Esophagus mucosa (tissue), 1 donor: ENCODE measurements at regions not wholly inside any gene's neighbourhood (a gene's known extent, or its start where the extent isn't known, plus 50 kb on each side); places are given as distances from the start of the nearest gene placed in this dataset.
A peak's percentile ranks its signal among the peaks of the same experiment; 100 is the strongest.
"Not testable (repeated sequence)": the region's sequence is repeated elsewhere in the genome, so short reads cannot be mapped to it uniquely, and the experiment has no call there.

Experiments used
- ATAC-seq: fragments of 200-7000 bp; cut with Tn5 transposase; one replicate; pipeline ENCODE4 v1.9.1; 2020
- donor health status: DM: yes; HTN: yes; CAD: no.

GRCh38 chr20:47995661-47996060, 210.4 kb upstream of the SULF2 start:
- ATAC-seq: no peak

- no peak for ATAC-seq
These were observed 208.5 kb upstream of the SULF2 start for GRCh38 chr20:47993817-47994216.

DNA sequence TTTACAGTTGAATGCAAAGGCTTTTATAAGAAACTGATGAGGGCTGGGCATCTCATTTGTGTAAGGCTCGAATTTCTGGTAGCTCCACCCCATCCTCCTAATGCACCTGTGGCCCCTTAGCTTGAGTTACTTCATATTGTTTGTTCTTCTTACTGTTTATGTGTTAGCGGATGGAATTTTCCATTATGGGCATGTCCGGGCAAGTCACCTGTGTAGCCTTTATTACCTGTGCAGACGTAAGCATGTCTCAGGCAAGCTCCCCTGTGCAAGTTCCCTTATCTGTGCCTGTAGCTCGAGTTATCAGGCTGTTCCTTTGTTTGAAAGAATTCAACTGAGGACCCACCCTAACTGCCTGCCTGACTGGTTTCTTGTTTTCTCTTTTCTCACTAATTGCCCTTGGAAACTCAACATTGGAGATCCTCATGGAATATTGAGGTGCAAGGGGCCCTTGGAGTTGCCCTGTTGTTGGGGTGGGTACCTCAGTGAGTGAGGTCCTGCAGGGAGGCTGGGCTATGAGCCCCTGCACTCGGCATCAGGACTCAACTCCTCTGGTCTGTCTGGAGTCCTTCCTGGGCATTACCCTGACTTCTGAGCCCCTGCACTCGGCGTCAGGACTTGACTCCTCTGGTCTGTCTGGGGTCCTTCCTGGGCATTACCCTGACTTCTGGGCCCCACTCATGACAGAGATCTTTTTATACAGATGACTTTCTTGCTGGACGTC, 207.9 kb upstream of the SULF2 start:
- peak; percentile 45 for ATAC-seq

DNA sequence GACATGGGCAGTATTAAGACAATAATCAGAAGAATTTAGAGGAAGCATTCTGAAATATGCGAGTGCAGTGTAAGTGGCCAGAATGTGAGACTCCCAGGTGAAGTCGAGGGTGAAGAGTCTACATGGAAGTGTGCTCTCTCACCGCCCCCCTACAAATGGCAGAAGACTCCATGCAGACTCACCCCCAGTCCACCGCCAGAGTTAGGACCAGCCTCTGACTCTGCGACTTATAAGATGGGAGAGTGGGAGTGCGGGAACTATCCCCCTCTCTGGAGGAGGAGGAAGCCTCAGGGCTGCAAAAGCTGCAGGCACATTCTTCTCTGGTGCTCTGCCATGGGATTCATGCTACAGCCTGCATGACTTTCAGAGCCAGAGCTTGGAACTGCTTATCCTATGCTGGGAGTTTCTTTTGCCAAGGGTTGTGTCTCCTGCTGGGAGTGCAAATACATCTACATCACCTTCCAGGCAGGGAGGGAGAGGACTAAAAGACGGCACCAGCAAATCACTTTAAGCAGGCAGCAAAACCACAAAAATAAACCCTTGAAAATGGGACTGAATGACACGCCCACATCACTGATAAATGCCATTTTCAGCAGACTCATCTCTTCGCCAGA, 206.7 kb upstream of the SULF2 start:
- ATAC-seq: peak; percentile 40

DNA sequence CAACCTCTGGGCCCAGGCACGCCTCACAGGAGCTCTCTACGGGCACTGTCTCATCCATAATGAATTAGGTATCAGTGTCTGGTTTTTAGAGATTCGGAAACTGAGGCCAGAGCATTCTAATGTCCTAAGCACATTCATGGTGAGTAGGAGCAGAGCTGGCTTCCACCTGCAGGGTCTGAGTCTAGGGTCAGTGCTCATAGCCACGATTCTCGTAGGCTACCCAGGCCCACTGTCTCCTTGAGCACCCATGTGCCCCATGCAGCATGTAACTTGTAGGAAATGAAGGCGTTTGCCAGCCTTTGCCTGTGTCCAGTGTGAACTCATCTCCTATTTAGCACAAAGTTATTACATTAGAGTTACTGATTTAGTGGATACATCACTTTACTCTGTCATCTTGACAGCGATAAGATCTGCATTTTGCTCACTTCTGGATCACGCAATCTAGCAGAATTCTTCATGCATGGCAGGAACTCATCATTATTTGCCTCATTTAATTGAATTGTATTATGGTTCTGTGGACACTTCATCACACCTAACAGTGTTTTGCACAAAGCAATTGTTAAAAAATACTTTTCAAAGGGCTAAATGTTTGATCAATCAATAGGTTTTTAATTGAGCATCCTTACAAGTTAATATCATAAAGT, 205.3 kb upstream of the SULF2 start:
- no peak for ATAC-seq

GRCh38 chr20:47989957-47990356, 204.7 kb upstream of the SULF2 start:
- peak; percentile 56 for ATAC-seq

DNA sequence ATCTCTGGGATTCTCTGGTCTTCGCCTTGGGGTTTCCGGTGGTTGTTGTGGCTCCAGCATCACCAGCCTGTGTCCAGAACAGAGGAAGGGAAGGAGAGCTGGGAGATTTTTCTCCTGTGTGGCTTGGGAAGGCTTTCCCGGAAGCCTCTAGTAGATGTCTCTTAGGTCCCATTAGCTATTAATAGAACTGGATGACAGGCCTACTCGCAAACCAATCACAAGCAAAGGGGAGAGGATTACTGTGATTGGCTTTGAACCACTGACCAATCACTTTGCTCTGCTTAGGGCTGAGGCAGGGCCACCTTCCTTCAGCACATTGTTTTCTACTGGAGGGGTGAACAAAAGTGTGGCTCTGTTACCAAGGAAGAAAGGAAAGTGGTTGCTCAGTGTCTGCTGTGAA, 203.4 kb upstream of the SULF2 start:
- no peak for ATAC-seq

DNA sequence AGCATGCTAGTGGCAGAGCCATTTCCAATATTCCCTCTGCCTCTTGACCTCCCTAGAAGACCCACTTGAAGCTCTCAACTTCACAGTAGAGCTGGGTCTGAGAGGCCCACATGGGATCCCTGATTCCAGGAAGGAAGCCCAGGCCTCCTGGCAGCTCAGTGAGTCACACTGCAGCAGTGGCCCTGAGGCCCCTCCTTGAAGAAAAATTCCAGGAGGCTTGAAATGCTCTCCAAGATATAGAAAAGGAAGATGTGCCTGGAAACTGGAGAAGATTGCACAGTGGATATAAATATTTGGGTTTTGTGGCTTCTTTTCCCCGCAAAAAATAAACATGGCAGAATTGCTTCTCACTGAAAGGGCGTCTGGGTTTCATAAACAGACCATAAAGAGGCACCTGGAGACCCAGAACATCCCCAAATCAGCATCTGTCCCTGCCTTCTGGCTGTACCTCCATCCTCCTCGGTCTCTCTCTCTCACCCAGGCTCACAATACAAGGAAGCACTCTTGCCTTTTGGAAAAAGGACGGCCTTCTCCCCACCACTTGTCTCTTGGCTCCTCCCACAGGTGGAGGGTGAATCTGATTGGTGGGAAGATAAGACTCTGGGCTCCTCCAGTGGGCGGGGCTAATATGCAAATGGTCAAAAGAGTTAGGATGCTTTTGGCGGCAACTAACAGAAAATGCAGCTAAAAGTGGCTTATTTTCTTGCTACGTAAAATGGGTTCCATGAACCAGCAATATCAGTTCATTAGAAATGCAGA, 200.0 kb upstream of the SULF2 start:
- no peak for ATAC-seq

GRCh38 chr20:47984437-47984836, 199.2 kb upstream of the SULF2 start:
- ATAC-seq: no peak

- ATAC-seq: not testable (repeated sequence)
These were observed 198.4 kb upstream of the SULF2 start for GRCh38 chr20:47983642-47984041.

- peak; percentile 33 for ATAC-seq
These were observed 197.5 kb upstream of the SULF2 start for GRCh38 chr20:47982574-47983360.

GRCh38 chr20:47981222-47981621, 195.9 kb upstream of the SULF2 start:
- ATAC-seq: no peak

- ATAC-seq: no peak
These were observed 195.3 kb upstream of the SULF2 start for GRCh38 chr20:47980336-47981177.

DNA sequence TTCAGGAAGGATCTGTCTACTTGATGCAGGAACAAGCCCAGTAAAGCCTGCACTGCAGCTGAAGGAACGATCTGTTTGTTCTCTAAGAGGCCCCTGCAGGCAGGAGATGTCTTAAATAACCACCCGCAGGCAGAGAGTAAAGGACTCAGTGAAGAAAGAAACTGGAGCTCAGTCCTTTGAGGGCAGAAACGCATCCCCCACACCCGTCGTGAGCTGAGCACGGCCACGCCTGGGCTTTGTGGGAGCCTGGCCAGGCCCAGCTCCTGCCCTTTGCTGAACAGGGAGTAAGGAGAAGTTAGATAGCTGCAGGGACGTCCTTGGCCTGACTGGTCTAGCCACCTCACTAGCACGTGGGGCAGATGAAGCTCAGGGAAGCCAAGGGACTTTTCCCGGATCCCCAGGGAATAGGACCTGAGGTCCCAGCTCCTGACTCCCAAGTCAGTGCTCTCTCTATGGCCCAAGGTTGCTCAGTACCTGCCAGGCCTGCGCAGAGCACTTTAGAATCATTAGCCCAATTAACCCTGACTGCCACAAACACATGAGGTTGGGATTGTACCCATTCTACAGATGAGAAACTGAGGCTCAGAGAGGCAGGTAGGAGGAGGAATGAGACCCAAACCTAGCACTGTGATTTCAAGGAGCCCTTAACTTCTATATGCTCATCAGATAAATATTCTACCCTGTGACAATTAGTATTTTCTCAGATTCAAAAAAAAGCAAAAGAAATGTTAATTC, 194.2 kb upstream of the SULF2 start:
- not testable (repeated sequence) for ATAC-seq

- ATAC-seq: not testable (repeated sequence)
These were observed 193.3 kb upstream of the SULF2 start for GRCh38 chr20:47978428-47979120.

DNA sequence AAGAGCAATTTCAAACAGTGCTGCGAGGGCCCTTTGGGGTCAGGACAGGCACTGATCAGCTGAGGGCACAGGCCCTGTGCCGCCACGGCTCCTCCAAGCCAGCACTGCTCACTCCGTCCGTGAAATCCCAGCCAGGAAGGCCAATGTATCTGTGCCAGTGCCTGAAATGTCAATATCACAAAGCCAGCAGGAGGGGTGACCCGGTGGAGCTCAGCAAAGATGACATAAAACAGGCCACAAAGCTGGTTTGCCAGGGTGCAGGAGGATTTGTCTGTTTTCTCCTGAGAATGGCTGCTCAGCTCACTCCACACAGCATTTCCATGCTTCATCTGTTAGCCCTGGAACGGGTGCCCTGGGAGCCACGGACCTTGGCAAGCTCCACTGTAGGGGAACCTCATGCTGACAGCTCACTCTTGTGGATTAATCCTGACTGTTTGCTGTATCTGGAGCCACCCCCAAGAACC, 192.5 kb upstream of the SULF2 start:
- not testable (repeated sequence) for ATAC-seq

DNA sequence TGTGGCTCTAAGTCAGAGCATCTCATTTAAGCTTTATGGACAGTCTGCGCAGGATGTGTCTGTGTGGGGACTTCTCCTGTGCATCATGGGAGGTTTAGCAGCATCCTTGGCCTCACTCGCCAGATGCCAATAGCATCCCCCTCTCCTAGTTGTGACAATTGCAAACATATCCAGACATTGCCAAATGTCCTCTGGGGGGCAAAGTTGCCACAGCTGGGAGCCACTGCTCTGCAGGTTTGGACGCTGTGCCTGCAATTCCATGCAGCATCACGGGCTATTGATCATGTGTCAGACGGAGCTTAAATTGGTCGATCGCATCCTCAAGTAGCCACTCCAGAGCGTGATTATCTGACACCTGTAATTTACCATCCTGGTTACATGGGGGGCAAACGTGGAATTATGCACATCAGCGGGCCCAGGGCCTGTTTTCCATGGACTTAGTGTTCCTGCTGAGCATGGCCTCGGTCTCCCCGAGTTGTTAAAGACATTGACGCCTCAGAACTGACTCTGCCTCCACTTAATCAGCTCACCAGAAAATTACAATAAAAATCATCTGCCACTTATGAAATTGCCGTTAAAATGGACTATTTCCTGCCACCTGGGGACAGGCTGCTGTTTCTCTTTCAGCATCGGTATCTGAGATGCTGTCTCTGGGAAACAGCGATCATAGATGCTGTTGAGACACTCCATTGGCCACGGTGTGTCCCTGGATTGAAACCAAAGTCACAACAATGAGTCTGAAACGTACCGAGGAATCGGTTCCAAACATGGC, 191.9 kb upstream of the SULF2 start:
- not testable (repeated sequence) for ATAC-seq

GRCh38 chr20:47974234-47974878, 189.1 kb upstream of the SULF2 start:
- ATAC-seq: no peak
